GM19328 (cell line): ENCODE measurements at regions not wholly inside any gene's neighbourhood (a gene's known extent, or its start where the extent isn't known, plus 50 kb on each side); places are given as distances from the start of the nearest gene placed in this dataset.
"Not testable (repeated sequence)": the region's sequence is repeated elsewhere in the genome, so short reads cannot be mapped to it uniquely, and the experiment has no call there.

Experiments used
- ATAC-seq: cut with Tn5 transposase; IDR thresholded peaks from one replicate; pipeline ENCODE4 v1.9.1; 2021; ENCODE audit warnings: mild to moderate bottlenecking, moderate library complexity; ENCODE audit not compliant: unreplicated experiment

DNA sequence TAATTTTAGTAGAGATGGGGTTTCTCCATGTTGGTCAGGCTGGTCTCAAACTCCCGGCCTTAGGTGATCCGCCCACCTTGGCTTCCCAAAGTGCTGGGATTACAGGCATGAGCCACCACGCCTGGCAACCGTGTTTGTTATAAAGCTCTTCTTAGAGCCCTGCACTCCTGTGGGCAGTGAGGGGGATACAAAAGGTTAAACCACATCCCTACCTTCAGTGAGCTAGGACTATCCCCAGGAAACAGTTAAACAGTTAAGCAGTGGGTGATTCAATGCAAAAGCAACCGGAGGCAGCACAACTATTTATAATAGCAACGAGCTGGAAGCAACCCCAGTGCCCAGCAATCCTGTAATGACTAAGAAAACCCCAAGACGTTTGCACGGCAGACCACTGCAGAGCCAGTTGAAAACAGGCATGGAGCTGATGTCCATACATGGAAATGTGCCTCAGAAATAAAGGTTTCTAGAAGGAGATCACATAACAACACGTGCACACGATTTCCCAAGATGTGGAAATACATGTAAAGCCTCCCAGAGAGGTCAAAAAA, 107.2 kb upstream of the LYZL2 start:
- peak; percentile 71 for ATAC-seq

DNA sequence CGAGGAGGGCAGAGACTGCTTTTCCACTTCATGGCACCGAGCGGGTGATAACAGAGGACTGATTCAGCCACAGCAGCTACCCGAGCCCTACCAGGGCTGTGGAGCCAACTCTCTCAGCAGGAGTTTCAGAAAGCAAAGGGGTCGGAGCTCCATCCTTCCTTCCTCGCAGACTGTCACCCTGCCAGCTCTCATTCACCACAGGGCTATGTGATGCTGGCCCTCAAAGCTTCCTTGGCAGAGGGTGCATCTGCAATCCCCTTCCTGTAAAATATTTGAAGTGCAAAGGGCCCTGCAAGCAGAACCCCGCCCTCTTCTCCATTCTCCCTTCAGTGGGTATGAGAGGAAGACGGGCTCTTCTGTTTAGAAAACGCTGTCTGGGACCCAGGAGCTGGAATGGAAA, 105.3 kb upstream of the LYZL2 start:
- ATAC-seq = no peak

DNA sequence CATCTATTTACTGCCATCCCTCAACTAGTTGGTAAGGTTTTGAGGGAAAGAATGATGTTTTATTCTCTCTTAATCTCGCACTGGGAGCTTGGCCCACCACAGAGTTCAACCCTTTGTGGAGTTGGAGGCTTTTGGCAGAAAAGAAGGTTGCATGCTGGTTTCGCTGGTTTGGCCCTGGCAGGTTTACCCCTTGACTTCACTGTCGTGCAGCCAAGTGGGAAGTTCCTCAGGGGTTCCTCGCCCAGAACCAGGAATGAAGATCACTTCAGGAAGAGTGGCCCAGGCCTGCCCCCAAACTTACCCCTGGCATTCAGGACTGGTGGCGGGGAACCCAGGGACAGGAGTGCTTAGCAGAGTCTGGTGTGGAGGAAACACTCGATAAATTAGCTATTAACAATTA, 103.1 kb upstream of the LYZL2 start:
- ATAC-seq = no peak

DNA sequence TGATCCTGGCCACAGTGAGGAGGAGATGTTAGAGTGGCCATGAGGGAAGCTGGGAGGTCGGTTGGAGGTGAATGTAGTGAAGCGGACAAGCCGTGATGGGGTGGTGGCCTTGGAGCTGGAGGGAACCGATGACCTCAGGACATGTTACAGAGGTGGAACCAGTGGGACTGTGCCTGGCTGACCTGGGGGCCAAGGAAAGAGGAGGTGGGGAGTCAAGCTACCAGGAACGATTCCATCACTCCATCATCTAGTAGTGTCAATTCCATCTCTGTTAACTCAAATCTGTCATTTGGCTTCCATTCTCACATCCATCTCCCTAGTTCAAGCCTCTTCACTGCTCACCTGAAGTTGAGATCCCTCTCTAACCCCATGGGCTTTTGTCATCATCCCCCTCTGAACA, 102.4 kb upstream of the LYZL2 start:
- no peak for ATAC-seq

DNA sequence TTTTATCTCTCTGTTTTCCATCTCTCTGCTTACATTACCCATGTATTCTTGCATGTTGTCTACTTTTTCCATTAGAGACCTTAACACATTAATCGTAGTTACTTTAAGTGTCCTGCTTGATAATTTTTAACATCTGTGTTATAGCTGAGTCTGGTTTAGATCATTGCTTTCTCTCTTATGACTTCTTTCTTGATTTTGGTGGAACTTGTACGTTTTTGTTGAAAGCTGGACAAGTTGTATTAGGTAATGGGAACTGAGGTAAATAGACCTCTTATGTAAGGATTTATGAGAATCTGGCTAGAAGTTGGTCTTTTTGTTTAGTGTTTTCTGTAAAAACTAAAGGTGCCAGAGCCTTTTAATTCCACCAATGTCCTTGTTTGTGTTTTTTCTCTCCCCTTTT, 100.8 kb upstream of the LYZL2 start:
- no peak for ATAC-seq

DNA sequence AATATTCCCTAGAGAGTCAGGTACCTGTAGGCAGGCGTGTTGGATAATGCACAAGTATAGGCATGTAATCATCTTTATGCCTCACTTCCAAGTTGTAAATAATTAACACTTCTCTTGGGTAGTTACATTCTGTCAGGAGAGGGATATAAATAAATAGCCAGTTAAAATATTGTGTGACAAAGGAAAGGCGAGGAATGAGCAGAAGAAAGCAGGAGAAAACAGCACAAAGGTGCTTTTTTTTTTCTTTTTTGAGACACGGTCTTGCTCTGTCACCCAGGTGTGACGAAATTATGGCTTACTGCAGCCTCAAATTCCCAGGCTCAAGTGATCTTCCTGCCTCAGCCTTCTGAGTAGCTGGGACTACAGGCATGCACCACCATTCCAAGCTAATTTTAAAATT, 99.2 kb upstream of the LYZL2 start:
- ATAC-seq = no peak

DNA sequence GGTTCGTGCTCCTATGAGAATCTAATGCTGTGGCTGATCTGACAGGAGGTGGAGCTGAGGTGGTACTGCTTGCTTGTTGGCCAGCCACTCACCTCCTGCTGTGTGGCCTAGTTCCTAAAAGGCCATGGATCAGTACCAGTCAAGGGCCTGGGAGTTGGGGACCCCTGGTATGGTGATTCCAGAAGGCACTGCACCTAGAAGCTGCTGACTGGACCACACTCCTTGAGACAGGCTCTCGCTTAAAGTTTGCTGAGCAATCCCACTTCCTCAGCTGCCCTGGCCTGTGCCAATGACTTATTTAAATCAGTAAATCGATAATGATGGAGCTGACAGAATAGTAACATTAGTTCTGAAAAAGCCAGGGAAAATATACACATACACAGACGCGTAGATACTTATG, 98.6 kb upstream of the LYZL2 start:
- ATAC-seq = no peak

DNA sequence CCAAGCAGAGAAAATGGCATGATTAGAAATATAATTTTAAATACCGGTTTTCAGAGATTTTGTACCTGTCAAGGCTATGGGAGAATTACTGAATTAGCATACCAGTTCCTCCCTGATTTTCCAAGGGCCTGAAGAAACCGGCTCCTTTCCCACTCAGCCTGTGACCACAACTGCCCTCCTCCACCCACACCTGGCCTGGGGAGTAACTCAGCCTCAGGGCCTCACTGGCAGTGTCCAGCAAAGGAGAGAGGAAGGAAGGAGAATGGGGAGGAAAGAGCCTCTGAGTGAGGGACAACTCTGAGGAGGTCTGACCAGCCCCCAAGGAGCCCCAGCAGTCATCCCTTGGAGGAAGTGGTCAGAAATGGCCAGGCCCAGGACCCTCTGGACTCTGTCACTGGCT, 98.0 kb upstream of the LYZL2 start:
- ATAC-seq = no peak

DNA sequence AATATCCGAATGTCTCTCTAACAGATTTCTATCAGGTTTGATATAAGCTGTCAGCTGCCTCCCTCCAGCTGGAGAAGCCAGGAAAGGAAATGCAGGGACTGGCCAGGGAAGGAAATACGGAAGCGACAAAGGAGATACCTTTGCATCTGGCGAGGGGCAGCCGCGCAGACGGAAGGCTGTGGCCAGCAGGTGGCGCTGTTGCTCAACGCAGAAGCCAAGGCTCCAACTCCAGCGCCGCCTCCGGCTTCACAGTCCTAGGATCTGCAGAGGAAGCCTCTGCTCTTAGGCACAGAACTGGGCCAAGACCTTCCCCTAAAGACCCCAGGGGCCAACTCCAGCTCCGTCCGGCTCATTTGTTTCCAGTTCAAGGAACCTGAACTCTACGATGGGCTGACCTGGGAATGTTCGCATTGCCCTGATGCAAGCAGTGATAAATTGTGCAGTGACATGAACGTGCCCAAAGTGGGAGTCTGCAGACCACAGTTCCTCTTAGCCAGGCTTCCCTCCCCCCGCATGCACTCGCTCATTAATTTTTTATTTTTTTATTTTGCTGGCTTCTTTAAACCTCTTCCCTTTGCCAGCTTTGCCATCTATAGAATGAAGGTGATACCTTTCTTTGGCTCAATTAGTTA, 97.3 kb upstream of the LYZL2 start:
- ATAC-seq = peak; percentile 64

DNA sequence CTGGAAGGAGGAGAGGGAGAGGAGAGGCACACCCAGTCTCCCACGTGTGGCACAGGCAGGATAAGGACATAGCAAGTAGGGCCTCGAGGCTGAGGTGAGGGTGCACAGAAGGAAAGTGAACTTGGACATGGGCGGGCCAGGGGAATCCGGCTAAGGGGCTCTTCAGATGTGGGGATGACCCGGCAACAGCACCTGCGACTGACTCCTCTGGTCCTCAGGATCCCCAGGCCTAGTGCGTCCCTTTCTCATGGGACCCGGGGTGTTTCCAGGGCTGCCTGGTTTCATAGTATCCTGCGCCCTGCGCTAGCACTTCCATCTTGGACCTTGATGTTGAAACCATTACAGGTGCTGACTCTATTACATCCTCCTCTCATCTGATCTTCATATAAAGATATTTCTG, 96.1 kb upstream of the LYZL2 start:
- ATAC-seq = no peak

DNA sequence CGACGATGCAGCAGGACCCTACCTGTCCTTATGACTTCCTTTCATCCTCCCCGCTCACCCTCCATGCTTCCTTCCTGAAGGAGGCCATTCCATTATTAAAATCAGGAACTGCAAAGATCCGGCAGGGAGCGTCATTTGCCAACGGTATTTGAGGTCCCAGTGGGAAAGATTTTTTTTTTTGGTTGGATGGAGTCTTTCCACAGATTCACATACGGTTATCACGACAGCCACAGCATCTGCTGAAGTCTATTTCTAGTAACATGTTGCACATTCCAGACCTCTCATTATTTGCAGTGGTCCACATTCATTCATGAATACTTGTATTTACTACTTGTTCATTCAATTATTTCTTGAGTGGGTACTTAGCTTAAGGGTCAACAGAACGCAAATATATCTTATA, 94.7 kb upstream of the LYZL2 start:
- no peak for ATAC-seq

DNA sequence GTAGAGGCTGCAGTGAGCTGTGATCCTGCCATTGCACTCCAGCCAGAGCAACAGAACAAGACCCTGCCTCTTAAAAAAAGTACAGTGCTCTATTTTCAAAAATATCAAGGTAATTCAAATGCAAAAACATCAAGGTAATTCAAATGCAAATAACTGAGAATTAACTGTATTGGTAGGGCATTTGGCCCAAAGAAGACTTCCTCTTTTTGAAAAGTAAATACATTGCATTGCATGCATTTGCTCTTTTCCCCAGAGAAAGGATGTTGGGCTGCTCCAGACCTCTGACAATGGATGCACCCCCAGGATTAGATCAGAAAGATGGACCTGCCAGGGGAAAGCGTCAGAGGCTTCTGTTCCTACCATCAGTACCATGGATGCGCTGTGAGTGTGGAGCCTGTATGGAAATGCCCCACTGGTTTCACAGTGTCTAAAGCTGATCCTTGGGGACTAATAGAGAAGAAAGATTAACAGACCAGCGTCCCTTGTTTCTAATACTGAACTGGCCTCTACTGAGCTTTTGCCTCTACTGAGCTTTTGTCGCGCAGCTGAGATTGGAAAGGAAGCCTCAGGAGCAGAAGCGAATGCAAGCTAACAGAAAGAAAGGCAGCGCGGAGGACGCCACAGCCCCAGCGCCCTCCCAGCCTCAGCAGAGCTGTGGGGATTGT, 93.5 kb upstream of the LYZL2 start:
- ATAC-seq = no peak

DNA sequence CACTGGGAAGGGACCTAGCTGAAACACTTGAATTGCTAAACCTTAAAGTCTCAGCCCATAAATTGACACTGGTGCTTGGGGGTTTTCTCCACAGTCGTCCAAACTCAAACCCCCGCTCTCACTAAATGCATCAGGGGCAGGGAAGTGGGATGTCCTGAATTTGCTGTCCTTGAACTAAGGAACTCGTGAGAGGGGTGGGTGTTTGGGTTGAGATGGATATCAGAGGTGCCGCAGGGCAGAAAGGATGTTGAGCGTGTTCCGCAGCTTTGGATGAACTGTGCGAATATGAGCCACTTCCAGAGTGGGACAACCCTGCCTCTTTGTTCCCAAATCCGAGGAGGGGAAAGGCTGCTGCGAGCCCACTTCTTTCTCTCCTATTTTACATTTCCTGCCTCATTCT, 90.3 kb upstream of the LYZL2 start:
- ATAC-seq = no peak

DNA sequence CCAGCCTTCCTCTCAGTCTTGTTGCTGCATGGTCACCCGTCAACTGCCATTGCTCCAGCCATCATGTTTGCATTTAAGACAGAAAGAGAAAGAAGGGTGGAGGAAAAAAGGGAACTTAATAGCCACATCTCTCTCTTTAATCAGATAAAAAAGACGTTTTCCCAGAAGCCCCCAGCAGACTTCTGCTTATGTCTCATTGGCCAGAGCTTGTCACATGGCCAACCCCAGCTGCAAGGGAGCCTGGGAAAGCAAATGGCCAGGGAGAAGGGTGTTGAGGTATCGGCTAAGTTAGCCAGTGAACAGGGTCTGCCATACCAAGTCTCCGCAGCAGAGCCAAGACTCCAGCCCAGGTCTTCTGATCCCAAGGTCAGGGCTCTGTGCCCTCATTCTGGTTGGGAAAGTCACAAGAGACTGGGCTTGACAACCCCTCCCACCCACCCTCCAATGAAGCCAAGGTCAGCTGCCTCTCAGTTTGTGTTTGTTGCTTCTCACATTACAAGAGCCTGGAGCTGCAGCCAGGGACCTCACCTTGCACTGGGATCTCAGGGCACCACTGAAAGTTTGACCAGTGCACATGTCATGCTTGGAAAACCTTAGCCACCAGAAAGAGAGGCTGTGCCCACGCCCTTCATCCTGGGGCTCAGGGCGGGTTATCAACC, 80.3 kb upstream of the LYZL2 start:
- ATAC-seq = no peak

DNA sequence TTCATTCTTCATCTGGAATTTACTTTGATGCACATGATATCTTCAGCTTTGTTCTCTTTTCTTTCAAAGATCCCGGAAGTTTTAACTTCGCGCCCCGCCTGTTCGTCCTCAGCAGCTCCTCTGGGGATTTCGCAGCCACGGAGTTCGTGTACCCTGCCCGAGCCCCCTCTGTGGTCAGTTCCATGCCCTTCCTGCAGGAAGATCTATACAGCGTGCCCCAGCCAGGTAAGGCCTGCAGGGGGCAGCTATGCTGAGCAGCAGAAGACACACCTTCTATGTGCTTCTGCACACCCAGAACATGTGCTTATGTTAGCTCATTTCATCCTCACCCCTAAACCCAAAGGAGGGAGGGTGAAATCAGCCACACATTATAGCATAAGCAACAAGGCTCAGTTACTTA, 79.7 kb upstream of the LYZL2 start:
- no peak for ATAC-seq

DNA sequence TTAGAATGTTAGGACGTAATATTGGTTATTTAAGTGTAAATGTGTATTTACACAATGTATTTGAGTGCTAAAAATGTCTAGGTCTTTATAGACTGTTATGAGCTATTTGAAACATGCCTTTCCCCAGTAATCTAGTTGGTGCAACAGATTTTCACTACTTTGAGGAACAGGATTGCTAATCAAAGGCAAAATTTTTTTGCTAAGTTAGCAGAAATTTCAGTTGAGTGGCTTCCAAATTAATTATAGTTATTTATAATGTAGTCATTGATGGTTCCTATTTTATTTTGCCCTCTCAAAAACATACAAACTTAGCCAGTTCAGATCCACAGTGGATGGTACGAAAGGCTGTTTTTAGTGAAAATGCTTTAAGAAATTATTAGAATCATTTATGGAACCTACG, 78.7 kb upstream of the LYZL2 start:
- no peak for ATAC-seq

DNA sequence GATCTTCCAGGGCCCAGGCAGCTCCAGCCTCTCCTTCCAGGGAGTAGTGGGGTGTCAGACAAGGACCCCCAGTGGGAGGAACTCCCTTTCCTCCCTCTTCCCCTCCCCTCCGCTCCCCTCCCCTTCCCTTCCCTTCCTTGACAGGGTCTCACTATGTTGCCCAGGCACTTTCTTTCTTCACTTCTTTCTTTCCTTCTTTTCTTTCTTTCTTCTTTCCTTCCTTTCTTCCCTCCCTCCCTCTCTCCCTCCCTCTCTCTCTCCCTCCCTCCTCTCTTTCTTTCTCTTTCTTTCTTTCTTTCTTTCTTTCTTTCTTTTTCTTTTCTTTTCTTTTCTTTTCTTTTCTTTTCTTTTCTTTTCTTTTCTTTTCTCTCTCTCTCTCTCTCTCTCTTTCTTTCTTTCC, 76.6 kb upstream of the LYZL2 start:
- ATAC-seq = not testable (repeated sequence)

DNA sequence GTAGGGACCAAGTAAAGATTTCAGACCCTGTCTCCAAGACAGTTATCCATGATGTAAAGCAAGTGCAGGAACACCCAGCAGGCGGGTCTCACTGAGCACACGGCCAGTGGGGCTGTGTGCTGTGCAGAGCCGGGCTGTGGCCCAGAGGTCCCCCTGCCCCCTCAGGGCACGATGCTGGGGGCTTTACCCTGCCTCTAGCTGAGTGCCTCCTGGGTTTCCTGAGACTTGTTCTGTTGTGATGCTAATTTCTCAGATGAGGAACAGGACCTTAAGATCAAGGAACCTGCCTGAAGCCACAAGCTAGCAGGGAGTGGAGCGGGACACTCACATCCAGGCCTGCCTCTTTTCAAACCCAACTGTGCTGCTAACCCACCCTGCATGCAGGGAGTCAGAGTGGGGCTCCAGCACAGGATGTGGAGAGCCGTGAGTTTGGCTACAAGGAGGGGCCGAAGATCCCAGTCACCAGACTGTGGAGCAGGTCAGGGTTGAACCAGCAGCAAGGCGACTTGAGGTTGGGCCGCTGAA, 76.1 kb upstream of the LYZL2 start:
- peak; percentile 33 for ATAC-seq

DNA sequence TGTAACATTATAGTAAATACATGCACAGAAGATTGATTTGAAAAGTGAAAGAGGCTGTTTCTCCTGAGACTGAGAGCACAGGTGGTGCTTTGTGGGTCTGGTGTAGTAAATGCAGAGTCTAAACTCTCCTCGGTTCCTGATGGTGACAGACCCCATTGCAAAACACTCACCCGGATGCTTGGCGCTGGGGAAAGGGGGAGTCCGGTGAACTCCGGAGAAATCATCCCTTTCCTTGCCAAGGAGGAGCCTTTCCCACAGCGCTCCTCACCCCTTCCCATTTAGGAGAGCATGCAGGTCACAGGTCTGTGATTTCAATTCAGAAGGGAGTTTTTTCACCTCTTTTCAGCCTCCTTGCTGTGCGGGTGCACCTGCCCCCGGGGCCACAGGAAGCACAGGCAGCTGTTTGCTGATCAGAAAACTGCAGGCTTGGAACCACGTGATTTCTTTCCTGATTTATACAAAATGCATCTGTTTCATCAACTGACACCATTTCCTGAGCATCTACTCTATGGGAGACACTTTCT, 75.6 kb upstream of the LYZL2 start:
- ATAC-seq = peak; percentile 47

DNA sequence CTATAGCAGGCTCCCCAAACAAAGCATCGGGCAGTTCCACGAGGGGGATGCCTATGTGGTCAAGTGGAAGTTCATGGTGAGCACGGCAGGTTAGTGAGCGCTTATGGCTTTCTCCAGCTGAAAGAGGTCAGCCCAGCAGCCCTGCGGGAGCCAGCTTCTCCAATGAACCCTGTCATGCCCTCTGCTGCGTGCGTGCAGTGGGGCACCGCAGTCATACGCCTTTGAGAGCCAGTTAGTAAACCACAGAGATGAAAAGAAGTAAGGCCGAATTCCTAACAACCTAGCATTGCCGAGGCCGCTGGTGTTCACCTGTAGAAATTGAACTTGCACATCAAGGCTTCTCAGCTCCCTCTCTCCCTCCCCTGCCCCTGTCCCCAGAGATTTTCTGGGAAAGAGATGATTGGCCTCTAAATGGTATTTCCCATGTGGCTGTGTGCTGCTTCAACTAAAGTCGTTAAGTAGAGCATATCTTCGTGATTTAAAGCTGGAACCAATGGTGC, 75.1 kb upstream of the LYZL2 start:
- ATAC-seq = not testable (repeated sequence)

DNA sequence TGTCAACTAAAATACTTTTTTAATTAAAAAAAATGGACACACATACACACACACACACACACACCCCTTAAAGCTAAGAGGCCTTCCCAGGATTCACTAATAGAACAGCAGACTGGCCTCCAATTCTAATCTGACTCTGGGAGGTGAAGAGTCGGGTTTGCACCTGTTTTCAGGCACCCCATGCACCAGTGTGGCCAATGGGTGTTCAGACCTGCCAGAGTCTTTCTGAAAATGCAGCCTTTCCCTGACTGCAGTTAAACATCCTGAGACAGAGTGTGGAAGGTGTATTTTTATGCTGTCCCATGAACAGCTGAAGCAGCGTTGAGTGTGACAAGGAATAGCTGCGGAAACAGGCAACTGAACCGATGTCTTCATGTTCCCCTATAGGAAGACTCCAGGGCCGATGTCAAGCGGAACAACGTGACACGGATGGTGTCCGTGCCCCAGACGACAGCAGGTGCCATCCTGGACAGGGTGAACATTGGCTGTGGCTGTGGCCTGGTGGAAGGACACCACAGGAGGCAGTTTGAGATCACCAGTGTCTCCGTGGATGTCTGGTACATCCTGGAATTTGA, 74.6 kb upstream of the LYZL2 start:
- ATAC-seq = no peak
